Posterior cingulate gyrus (tissue), 11 donors: ENCODE measurements at regions not wholly inside any gene's neighbourhood (a gene's known extent, or its start where the extent isn't known, plus 50 kb on each side); places are given as distances from the start of the nearest gene placed in this dataset.

Source experiments
- DNase-seq, 10 donors: peaks; one replicate each; pipeline versions ENCODE4 v3.0.0 to v3.0.0-alpha.2; 2020 to 2021; ENCODE audit warnings: mixed read lengths in 3 of 10
- intact Hi-C: fragments of 100-400 bp; cut with DNase I; formaldehyde crosslinking; loops from one replicate; pipeline ENCODE4 v1.15.1; 2023

- intact Hi-C loops = no loop called here
- DNase-seq = no peak
Observed at GRCh38 chr10:31081937-31082840, 50.5 kb upstream of the ZNF438 start.

- intact Hi-C loops = no loop called here
- peak in 3 of 10 donors; percentile 5 to 19 (median 17) for DNase-seq
Observed at GRCh38 chr10:31083765-31084184, 52.1 kb upstream of the ZNF438 start.

DNA sequence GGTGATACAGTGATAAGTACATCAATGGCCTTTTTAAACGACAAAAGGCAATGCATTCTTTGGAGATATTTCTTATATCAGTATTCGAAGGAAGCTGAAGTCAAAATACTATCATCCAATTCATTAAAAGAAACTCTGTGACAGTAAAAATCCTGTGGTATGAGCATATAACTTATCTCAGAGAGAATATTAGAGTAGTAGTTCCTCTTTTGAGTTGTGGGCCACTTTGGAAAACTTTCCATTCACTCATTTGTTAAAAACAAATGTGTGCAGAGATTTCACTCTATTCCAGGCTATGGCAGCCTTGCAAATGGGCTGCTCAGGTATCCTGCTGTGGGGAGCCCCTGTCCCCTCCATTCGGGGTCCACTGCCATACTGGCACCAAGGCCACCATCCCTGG lies 55.3 kb upstream of the ZNF438 start:
- DNase-seq = no peak
- intact Hi-C loops = no loop called here

- intact Hi-C loops = no loop called here
- DNase-seq = no peak
Observed at GRCh38 chr10:31087851-31088250, 56.2 kb upstream of the ZNF438 start.

- intact Hi-C loops = no loop called here
- DNase-seq = no peak
Observed at GRCh38 chr10:31090894-31091607, 59.4 kb upstream of the ZNF438 start.

DNA sequence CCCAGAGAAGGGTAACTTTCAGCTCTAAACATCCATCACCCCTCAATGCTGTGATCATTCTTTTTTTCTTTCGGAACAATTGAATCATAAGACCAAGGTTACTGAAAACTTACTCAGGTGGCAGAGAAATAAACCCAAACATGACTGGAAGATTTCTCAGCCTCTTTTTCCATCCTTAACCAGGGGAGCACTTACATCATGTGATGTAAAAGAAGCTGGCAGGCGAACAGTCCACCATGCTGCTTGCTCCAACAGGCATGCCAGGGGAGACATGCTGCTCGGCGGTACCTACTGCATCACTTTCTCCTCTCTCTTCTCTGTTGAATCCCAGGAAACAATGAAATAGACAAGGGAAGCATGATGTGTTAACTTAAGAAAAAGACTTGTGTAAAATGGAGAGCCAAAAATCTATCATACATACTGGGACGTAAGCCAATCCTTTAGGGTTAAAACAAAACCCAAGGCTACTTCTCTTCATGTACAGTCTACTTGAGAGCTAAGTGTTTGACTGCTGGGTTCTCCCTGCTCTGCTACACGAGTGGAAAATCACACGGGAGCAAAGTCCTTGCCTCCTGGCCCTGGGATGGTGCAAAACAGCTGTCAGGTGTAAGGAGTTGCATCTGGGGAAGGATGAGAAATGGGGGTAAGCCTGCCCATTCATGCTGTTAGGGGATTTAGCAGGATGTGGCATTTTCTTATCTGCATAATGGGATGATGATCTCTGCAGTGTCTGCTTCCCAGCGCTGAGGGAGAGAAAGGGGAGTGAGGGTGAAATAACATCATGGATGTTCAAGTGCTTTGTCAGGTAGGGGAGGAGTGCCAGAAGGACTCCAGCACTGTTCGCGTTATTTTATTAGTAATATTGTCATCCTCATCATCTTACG lies 64.3 kb upstream of the ZNF438 start:
- intact Hi-C loops = no loop called here
- DNase-seq = no peak

- DNase-seq = no peak
- intact Hi-C loops = no loop called here
Observed at GRCh38 chr10:31098046-31098445, 66.4 kb upstream of the ZNF438 start.

- intact Hi-C loops = no loop called here
- no peak for DNase-seq
Observed at GRCh38 chr10:31099094-31099493, 67.4 kb upstream of the ZNF438 start.

DNA sequence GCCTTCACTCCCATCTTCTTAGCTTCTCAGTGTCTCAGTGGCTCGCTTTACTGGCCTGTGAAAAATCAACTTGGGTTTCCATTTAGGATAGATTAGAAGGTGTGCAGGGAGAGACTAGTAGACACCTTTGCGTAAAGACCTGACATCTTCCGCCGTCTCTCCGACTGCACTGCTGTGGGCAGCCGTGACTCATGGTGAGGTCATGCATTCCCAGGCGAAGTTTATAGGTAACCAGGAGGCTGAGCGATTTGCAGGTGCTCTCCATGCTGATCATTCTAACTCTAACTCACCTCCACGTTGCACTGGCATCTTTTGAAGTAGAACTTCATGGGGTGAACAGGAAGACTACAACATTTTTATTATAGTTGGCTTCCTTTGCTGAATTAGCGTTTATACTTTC lies 68.0 kb upstream of the ZNF438 start:
- intact Hi-C loops = no loop called here
- no peak for DNase-seq

DNA sequence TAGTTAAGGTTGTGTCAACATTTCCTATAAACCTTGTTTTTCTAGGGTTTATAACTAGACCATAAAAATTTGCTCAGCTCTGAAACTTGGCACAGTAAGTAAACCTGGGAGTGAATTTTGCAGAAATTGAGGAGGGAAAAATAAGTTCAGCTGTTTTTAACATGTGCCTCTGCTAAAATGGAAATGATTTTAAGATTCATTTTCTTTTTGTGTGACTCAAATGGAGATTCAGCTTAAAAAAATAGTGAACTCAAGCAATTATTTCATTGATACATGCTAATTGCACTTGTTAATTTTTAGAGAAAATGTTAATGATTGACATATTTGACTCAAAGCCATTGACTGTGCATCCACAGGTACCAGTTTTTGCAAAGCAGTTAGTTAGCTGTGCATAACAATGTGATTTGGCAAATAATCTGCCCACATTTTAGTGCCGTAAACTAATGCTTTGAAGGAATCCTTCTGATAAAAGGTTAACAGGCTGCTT lies 68.5 kb upstream of the ZNF438 start:
- no peak for DNase-seq
- intact Hi-C loops = no loop called here

DNA sequence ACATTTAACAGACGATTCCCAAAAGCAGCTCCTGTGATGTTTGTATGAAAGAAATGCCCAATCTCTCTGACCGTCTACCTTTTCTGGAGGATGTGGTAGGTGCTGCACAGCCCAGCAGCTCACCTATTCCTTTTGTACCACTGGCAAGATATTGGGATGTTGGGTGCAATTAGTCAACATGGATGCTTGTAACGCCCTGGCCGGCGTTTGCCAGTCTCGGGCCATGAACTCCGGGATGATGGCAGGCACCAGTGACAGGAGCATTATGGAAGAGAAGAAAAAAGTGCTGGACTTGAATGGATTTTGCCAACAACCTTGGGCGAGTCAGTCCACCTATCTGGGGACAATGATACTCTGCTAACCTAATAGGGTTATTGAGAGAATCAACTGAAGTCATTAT lies 69.0 kb upstream of the ZNF438 start:
- intact Hi-C loops = no loop called here
- DNase-seq = no peak

GRCh38 chr10:31101123-31101522 lies 69.5 kb upstream of the ZNF438 start:
- no peak for DNase-seq
- intact Hi-C loops = no loop called here

DNA sequence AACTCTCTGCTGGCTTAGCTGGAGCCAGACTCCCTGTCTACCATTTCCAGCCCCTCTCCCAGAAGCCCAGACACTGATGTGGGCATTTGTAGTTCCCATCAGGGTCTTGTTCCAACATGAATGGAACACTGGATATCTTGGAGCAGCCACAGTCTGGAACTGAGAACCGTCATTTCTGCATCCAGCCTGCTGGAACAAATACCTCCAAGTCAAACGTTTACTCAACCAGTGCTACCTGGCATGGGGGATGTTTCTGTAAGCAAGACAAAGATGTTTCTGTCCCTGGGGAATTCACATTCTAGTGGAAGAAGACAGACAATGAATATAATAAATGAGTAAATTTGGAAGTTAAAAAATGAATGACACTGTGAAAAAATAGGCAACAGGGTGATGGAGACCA lies 70.8 kb upstream of the ZNF438 start:
- intact Hi-C loops = no loop called here
- no peak for DNase-seq

GRCh38 chr10:31103112-31103511 lies 71.4 kb upstream of the ZNF438 start:
- no peak for DNase-seq
- intact Hi-C loops = no loop called here

DNA sequence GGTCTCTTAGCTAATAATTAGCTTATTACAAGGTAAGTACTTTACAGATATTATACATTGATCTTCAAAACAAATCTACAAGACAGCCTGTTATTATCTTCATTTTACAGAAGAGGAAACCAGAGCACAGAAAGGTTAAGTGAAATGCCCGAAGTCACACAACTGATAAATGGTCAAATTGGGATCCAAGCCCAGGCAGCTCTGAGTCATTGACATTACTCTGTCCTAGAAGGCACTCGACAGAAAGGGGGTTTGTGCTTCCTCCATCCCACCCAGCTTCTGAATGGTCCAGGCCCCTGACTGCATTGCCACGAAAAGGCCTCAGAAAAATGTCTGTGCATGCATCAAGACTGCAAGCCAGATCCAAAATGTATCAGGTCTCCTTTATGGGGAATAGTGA lies 81.3 kb upstream of the ZNF438 start:
- DNase-seq = no peak
- intact Hi-C loops = no loop called here

DNA sequence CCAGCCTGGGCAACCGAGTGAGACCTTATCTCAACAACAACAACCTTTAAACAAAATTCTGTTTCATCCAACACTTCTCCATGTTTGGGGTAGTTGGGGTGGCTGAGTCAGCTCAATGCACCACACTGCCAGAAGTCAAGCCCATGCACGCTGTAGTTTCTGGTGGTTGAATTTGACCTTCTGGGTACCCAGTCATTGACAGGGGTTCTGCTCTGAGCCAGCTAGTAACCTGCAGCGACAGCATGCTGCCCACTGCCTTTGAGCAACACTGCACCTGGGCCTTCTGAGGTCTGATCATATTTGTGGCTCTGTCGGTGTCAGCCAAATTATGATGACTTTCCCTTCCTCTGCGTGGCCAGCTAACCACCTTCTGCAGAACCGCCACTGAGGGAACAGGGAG lies 84.6 kb upstream of the ZNF438 start:
- intact Hi-C loops = no loop called here
- DNase-seq = no peak

DNA sequence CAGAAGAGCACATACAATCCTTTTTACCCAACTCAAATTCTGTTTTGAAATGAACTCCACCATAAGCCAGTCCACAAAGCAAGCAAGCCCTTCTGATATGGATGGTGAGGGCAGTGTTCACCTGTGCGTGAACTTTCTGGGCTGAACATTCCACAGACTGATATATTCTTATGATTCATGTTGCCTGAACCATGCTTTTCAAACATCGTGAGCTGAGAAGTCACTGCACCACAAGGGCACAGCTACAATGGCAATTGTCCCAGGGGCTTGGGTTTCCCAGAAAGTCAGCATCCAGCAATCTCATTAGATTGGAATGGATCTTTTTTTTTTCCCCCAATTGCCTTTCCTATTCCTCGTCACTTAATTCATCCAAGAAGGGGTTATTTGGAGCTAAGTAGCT lies 86.9 kb upstream of the ZNF438 start:
- DNase-seq = no peak
- intact Hi-C loops = no loop called here

- intact Hi-C loops = no loop called here
- DNase-seq = no peak
Observed at GRCh38 chr10:31120392-31120791, 88.7 kb upstream of the ZNF438 start.

DNA sequence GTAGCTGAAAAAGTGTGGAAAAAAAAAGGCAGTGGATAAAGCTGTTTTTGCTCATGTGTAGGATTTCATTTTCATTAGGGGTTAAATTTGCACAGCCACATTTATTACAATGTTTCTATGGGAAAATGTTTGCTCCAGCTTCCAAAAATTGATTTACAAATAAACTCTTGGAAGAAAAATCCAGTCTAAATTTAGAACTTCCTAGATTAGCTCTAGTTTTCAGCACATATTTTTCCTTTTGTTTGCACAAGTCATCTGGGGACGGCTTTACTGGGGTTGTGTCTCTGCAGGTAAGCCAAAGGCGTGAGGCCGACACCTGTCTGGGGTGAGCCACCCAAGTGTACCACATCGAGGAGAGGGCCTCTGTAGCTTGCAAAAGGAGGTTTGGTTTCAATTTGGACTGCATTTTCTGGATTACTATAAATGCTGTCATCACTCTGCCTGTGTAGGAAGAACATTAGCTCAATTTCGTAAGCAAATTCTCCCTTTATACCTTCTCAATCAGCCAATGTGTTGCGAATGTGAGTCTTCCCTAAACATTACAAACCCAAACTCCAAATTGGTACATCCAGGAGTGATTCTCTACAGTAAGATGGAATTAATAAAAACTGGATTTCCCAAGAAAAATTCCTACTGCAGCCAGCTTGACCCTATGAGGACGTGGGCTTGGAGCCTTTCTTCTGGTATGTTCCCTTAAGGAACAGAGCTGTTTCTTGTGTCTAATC lies 89.5 kb upstream of the ZNF438 start:
- intact Hi-C loops = no loop called here
- no peak for DNase-seq
